ENCODE measurements at regions not wholly inside any gene's neighbourhood (a gene's known extent, or its start where the extent isn't known, plus 50 kb on each side); places are given as distances from the start of the nearest gene placed in this dataset.

DNA sequence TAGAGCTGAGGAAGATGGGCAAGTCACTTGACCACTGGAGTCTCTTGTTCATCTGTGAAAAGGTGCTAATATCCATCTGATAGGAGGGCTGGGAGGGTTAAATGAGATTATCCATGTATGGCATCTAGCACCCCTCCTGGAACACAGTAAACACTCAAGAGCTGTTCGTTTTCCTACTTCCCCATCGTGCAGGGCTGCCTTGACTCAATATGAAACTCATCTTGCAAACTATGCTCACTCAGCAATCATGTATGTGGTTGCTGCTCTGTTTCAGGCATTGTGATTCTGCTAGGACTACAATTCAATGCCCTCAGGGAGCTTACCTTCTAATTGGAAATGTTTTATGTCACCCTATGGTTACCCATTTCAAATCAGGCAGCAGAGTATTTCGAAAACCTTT, 395.6 kb downstream of the BCAT1 start:
- Histone ChIP-seq H4K20me1 (ENCODE audit: control insufficient read depth, insufficient read depth, low read length, poor library complexity, severe bottlenecking) (no peaks in the 10 kb centered on the region), H3K4me2 (replicated peaks; ENCODE audit: low read depth, low read length, poor library complexity, severe bottlenecking) (no peak overlapping the region), H3K9me3 (ENCODE audit: control extremely low read depth in 1 of 3, control insufficient read depth in 2 of 3, insufficient read depth in 1 of 3, low read length in 2 of 3) (peaks cover 0 to 2% (median 0%) of the 10 kb centered on the region in 3 donors), H3K4me3 (ENCODE audit: control extremely low read depth in 1 of 5, extremely low read depth in 1 of 5, insufficient read depth in 1 of 5, low read depth in 2 of 5, low read length in 4 of 5) (no peak overlapping the region), H3K27me3 (replicated peaks in 1 of 4; ENCODE audit: control extremely low read depth in 1 of 4, control insufficient read depth in 3 of 4, insufficient read depth in 4 of 4, low read length in 3 of 4) (no peaks in the 10 kb centered on the region), H3K36me3 (replicated peaks in 1 of 2; ENCODE audit: control extremely low read depth in 1 of 2, control insufficient read depth in 1 of 2, extremely low read depth in 1 of 2, insufficient read depth in 2 of 2, low read length in 1 of 2) (no peaks in the 10 kb centered on the region), H2AFZ (ENCODE audit: insufficient read depth, low read depth, low read length, poor library complexity, severe bottlenecking) (no peak overlapping the region), H3K4me1 (ENCODE audit: control insufficient read depth in 2 of 2, insufficient read depth in 2 of 2, low read length in 2 of 2) (no peaks in the 10 kb centered on the region), H3K79me2 (ENCODE audit: control insufficient read depth, insufficient read depth, low read length) (peaks cover 2% of the 10 kb centered on the region), H3K27ac (ENCODE audit: low read length in 2 of 2) (no peak overlapping the region), H3K9ac (ENCODE audit: low read length) (no peak overlapping the region)
- ChIA-PET POLR2A (no interaction called here), CTCF (no interaction called here)
- Mint-ChIP-seq H3K4me1 (peaks cover 2% of the 10 kb centered on the region), H3K27me3 (no peaks in the 10 kb centered on the region), H3K27ac (no peak overlapping the region), H3K9me3 (ENCODE audit: insufficient read depth) (peaks cover 3% of the 10 kb centered on the region), H3K4me3 (no peak overlapping the region)
- intact Hi-C loops (cut with micrococcal nuclease), result no loop called here
- TF ChIP-seq, protein P1, sequence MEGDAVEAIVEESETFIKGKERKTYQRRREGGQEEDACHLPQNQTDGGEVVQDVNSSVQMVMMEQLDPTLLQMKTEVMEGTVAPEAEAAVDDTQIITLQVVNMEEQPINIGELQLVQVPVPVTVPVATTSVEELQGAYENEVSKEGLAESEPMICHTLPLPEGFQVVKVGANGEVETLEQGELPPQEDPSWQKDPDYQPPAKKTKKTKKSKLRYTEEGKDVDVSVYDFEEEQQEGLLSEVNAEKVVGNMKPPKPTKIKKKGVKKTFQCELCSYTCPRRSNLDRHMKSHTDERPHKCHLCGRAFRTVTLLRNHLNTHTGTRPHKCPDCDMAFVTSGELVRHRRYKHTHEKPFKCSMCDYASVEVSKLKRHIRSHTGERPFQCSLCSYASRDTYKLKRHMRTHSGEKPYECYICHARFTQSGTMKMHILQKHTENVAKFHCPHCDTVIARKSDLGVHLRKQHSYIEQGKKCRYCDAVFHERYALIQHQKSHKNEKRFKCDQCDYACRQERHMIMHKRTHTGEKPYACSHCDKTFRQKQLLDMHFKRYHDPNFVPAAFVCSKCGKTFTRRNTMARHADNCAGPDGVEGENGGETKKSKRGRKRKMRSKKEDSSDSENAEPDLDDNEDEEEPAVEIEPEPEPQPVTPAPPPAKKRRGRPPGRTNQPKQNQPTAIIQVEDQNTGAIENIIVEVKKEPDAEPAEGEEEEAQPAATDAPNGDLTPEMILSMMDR (IDR thresholded peaks at IDR 0.05), result no peak
- TF ChIP-seq EZH2 (IDR thresholded peaks at IDR 0.05; ENCODE audit: borderline replicate concordance, insufficient read depth, low read depth, low read length, poor library complexity, severe bottlenecking), result no peak
- DNase-seq, result no peak
- ATAC-seq (ENCODE audit: low read depth), result no peak
- WGBS (ENCODE audit: insufficient coverage), result 20% methylated on average over 1 of the region's 3 CpGs

DNA sequence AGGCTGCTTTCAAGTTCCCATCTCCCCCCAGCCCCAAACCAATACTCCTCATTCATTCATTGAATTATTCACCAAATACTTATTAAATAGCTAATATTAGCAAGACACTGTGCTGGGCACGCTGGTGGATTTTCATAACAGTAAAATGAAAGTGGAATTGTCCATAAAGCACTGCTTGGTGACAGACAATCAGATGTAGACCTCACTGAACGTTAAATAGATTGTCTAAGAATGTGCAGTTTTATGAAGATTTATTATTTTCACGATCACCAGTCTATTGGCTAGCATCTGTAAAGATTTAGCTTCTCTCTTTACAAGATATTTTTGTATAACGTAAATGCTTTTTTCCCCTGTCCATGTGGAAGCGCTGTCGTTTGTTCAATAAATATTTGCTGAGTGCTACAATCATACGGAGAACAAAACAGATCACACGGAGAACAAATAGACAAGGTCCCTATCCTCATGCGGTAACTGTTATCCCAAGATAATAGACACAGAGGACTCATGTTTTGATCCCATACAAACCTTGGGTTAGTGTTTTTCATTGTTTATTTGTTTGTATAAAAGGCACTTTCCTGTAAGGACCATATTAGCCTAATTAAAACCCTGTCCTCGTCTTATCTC, 397.6 kb downstream of the BCAT1 start:
- DNase-seq, result no peak
- H3K4me3 Mint-ChIP-seq, result no peak overlapping the region
- no peak overlapping the region for H3K27ac Mint-ChIP-seq

More for the DNA sequence above, 397.6 kb downstream of the BCAT1 start:
- peaks cover 2% of the 10 kb centered on the region for H3K79me2 ChIP-seq (ENCODE audit: control insufficient read depth, insufficient read depth, low read length)
- no peaks in the 10 kb centered on the region for H3K4me1 ChIP-seq (ENCODE audit: control insufficient read depth in 2 of 2, insufficient read depth in 2 of 2, low read length in 2 of 2)
- no peak overlapping the region for H3K9ac ChIP-seq (ENCODE audit: low read length)
- Mint-ChIP-seq H3K9me3 (ENCODE audit: insufficient read depth) (peaks cover 3% of the 10 kb centered on the region), H3K27me3 (no peaks in the 10 kb centered on the region), H3K4me1 (peaks cover 2% of the 10 kb centered on the region)
- ChIA-PET CTCF (no interaction called here), POLR2A (no interaction called here)
- no peaks in the 10 kb centered on the region for H3K36me3 ChIP-seq (replicated peaks in 1 of 2; ENCODE audit: control extremely low read depth in 1 of 2, control insufficient read depth in 1 of 2, extremely low read depth in 1 of 2, insufficient read depth in 2 of 2, low read length in 1 of 2)
- no peak for TF ChIP-seq EZH2 (IDR thresholded peaks at IDR 0.05; ENCODE audit: borderline replicate concordance, insufficient read depth, low read depth, low read length, poor library complexity, severe bottlenecking)
- TF ChIP-seq, protein P1 (IDR thresholded peaks at IDR 0.05), result no peak
- peaks cover 0 to 2% (median 0%) of the 10 kb centered on the region in 3 donors for H3K9me3 ChIP-seq (ENCODE audit: control extremely low read depth in 1 of 3, control insufficient read depth in 2 of 3, insufficient read depth in 1 of 3, low read length in 2 of 3)
- H4K20me1 ChIP-seq (ENCODE audit: control insufficient read depth, insufficient read depth, low read length, poor library complexity, severe bottlenecking), result no peaks in the 10 kb centered on the region
- no peak overlapping the region for H3K4me3 ChIP-seq (ENCODE audit: control extremely low read depth in 1 of 5, extremely low read depth in 1 of 5, insufficient read depth in 1 of 5, low read depth in 2 of 5, low read length in 4 of 5)
- H3K27ac ChIP-seq (ENCODE audit: low read length in 2 of 2), result no peak overlapping the region
- ATAC-seq (ENCODE audit: low read depth), result no peak
- WGBS (ENCODE audit: insufficient coverage), result 97% methylated on average over 5 of the region's 10 CpGs
- H3K4me2 ChIP-seq (replicated peaks; ENCODE audit: low read depth, low read length, poor library complexity, severe bottlenecking), result no peak overlapping the region
- H3K27me3 ChIP-seq (replicated peaks in 1 of 4; ENCODE audit: control extremely low read depth in 1 of 4, control insufficient read depth in 3 of 4, insufficient read depth in 4 of 4, low read length in 3 of 4), result no peaks in the 10 kb centered on the region
- intact Hi-C loops (cut with micrococcal nuclease), result no loop called here
- no peak overlapping the region for H2AFZ ChIP-seq (ENCODE audit: insufficient read depth, low read depth, low read length, poor library complexity, severe bottlenecking)
